NCI-H460 (cell line): ENCODE measurements at regions not wholly inside any gene's neighbourhood (a gene's known extent, or its start where the extent isn't known, plus 50 kb on each side); places are given as distances from the start of the nearest gene placed in this dataset.

Source experiments
- DNase-seq: peaks from one replicate; pipeline ENCODE4 v3.0.0-alpha.2; 2016; ENCODE audit warnings: low read depth; ENCODE audit errors: extremely low read depth

DNA sequence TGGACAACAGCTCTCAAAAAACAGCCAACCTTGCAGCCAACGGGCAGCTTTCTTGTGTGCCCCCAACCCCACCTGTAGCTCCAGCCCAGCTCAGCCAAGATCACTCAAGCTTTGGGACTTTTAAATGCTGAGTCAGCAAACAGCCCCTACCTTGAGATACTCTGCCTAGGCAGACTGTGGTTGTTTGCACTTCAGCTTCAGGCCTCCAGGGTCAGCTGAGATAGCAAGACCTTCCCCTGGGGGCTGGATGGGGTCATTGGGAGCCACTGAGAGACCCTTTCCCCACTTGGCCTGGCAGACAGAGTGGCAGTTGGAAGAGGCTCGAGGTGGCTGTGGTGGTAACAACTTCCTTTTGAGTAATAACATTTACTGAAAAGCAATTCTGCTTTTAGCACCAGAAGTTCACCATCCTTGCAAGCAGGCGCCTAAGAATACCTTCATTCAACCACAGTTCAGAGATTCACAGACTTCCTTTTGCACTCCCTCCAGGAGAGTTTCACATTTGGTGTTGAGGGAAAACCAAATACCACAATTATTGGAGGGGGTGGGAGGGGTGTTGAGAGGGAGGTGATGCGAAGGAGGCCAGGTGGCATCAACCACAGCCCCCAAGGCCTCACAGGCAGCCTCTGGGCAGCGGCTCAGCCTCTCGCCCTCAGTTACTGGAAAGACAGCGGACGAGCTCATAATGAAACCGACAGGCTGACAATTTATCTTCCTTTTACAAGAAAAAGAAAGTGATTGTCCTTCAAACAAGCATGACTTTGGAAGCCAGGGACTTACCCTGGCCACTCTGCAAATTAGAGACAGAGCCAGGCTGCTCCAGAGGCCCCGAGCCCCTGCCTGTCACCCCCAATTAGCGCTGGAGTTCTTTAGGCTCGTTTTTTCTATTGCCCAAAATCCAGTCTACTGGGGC, 148.1 kb downstream of the CEBPB start:
- no peak for DNase-seq

DNA sequence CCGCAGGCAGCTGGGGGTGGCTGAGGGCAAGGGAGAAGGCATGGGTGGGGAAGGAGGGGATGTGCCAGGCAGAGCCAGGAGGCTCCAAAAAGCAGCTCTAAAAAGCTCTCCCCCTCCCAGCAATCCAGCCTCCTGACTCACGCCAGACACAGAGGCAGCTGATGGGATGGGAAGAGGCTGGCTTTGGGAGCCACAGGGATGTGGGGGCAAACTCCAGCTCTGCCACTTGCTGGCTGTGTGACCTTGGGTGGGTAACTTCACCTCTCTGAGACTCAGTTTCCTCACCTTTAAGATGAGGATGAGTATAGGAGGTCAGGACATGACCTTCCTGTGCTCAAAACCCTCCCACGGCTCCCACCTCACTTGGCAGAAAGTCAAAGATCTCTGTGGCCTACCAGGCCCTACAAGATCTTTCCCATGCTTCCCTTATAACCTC, 148.9 kb downstream of the CEBPB start:
- no peak for DNase-seq

DNA sequence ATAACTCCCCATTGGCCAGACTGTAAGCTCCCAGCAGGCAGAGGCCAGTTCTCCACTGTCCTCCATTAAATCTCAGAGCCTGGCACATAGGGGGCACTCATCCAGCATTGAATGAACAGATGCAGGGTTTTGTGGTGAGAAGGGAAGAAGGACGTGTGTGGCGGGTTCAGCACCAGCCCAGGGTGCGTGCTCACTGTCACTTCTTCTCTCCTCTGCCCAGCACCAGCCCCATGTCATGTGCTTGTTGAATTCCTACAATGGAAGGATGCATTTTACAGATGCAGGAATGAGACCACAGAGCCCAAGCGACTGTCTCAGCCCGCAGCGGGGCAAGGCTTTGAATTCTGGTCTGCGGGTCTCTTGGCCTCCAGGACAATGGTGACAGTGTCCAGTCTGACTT, 149.9 kb downstream of the CEBPB start:
- no peak for DNase-seq

DNA sequence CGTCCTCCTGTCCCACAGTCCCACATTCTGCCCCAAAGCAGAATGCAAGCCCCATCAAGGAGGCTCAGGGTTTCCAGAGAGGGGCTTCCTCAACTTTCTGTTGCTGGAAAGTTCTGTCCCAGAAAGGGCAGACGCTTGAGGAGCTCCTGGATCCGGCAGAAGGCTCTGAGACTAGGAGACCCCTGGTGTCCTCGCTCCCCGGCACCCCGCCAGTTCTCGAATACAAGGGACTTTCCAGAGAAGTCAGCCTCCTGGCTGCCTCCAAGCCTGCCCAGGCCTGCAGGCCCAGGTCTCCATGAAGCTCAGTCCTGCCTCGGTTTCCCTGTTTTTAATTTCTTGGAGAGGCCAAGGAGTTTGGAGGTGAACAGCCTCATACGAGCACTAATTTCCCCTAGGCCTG, 150.4 kb downstream of the CEBPB start:
- no peak for DNase-seq

DNA sequence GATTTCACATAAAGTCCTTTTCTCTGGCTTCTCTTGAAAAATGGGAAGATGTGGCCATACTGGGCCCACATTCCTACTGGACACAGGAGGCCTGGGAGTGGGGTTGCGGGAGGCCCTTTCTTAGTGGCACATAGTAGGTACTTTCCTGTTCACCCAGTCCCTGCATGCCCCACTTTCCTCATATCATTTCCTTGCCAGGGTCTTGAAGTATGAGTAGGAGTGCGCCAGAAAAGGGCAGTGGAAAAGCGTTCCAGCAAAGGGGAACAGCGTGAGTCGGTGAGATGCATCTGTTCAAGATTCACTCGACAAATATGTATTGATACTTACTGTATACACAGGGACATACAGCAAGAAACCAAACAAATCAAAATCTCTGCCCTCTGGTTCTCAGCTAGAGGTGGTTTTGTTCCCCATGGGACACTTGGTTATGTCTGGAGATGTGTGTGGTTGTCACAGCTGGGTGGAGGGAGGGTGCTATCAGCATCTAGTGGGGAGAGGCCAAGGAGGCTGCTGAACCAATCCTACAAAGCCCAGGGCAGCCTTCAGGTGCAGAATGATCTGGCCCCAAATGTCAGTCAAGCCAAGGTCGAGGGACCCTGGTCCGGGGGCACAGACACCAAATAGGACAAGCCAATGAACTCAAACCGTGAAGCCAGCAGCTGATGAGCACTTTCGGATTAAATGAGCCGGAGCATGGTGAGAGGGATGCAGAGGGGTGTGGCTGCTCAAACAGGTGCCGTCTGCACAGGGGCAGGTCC, 151.4 kb downstream of the CEBPB start:
- DNase-seq, result no peak

DNA sequence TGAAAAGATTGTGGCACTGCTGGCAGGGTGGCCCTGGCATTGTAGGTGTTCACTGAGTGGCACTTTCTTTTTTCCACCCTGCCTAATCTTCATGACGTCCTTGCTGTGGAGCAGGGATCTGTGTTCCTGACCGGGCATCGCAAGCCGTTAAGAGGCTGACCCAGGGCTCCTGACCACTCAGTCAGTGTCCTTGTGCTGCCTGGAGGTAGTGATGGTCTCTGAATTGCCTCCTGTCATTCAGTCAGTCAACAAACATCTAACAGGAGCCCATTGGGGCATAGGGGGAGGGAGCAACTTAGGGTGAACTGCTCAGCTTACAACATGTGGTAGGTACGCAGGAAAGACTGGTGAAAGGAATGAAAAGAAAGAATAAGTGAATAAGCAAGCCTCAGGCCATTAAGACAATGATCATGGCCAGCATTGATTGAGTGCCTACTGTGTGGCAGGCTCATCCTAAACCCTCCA, 152.0 kb downstream of the CEBPB start:
- DNase-seq, result no peak

DNA sequence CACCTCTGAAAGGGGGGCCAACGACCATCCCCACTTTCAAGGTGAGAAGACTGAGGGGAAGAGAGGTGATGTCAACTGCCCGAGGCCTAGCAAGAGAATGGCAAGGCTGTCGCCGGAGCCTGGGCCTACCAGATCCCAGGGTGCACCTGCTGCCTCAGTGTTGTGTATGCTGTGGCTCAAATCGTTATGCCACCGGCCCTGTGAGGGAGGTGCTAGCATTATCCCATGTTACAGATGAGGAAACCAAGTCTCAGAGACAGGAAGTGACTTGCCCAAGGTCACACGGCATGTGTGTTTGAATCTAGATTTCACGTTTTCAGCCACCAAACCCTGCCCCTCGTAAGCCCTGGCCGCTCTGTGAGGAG, 152.5 kb downstream of the CEBPB start:
- DNase-seq, result no peak

DNA sequence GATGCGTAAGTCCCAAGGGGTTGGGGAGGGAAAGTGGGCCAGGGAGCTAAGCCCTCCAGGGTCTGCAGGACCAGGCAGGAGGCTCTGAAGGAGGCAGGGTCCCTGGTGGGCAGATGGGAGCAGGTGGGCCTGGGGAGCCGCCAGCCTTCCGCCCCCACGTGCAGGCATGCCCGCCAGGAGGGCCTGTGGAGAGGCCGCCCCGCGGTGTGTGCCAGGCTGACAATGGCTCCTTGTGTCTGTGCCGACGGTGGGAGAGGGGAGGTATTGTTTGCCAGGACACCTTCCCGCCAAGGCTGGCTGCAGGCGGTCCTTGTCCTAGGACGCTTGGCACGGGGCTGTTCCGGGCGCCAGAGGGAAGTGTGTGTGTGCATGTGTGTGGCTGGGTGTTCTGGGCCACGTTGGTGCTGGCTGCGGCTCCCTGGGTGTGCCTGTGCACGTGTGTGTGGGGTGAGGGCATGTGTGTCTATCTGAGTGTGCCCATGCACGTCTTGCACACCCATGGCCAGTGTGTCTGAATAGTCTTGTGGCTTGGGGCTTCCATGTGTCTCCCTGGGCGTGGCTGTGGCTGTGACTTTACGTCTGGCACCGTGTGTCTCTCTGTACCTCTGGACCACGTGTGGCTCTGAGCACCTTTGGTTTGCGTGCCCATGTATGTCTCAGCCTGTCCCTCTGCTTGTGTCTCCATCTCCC, 153.0 kb downstream of the CEBPB start:
- no peak for DNase-seq

DNA sequence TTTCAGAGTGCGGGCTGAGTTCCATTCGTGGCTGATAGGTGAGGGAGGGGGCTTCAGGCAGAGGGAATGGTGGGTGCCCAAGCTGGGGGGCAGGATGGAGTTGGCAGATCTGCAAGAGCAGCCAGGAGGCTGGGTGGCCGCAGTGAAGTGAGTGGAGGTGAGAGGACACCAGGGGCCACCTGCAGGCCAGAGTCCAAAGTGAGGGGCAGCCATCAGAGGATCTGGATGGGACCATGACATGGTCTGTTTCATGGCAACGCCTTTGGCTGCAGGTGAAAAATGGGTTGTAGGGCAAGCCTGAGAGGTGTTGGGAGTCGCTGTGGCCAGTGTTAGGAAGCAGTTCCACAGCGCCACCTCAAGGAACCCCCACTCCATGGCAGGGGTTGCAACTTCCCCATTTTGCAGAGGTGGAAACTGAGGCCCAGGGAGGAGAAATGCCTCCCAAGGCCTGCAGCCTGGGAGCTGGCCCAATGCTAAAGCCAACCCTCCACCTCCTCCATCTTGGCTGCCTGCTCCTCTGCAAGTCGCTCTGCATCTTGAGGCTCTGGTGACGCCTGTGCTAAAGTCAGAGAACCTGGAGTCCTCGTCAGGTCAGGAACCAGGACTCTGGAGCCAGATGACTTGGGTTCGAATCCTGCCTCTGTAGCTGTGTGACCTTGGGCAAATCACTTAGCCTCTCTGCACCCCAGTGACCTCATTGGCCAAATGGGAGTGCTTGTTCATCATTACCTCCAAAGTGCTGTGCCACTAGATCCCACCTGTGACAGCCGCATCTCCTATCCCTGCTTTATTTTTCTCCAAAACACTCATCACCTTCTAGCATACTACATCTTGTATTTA, 153.8 kb downstream of the CEBPB start:
- DNase-seq, result no peak

DNA sequence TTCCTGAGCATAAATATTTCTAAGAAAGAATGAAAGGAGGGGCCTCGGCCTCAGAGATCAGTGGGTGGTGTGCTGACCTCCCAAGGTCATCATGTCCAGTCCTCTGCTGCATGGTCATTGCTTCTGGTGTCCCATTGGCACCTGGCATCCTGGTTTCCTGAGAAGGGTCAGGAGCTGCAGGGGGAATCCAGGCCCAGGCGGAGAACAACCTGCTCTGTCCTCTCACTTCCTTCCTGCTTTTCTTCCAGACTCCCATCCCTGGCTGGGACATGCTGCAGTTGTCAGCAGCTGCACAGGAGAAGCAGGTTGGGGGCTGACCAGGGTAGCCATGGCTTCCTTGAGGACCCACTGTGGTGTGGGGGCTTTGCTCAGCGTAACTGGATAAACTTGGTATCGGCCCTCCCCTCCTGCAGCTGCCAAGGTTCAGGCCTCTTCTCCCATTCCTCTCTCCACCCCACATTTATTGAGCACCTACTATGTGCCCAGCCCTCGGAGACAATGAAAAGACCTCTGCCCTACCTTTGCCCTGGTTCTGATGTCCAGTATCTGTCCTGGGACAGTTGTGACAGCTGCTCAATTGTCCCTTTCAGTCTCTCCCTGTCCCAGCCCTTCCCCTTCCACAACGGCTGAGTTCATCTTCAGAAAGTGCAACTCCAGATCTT, 155.2 kb downstream of the CEBPB start:
- no peak for DNase-seq

DNA sequence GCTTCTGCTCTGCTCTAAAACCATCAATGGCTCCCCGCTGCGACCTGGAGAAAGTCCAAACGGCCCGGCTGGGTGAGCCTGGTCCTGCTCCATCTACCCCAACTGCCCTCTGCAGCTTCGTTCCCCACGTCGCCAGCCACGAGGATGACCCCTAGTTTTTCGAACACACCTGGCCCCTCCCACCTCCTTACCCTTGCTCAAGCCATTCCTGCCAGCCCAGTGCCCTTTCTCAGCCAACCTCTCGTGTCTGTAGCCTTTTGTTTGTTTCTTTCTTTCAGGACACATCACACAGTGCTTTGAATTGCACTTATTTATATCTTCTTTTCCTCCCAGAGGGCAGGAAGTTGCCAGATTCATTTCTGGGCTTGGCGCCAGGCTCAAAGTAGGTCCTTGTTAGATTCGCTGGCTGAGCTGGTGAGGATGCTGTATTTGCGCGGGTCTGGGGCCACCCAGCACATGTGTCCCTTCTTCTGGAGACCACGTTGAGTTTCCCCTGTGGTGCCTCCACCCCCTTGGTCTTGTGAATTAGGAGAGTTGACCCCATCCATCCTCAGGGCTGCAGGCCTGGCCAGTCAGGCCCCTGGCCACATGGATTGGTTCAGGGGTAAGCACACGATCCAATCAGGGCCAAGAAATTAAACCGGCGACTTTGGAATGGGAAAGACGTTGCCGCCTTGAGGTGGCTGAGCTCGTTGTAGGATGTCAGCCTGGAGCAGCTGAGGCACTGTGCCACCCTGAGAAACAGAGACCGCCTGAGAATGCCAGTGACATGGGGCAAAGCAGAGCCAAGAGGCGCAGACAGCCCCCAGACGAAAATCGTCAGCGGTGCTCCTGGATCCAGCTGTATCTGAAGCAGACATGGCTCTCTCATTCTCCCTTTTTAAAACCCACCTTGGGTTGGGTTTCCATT, 156.0 kb downstream of the CEBPB start:
- DNase-seq, result no peak

DNA sequence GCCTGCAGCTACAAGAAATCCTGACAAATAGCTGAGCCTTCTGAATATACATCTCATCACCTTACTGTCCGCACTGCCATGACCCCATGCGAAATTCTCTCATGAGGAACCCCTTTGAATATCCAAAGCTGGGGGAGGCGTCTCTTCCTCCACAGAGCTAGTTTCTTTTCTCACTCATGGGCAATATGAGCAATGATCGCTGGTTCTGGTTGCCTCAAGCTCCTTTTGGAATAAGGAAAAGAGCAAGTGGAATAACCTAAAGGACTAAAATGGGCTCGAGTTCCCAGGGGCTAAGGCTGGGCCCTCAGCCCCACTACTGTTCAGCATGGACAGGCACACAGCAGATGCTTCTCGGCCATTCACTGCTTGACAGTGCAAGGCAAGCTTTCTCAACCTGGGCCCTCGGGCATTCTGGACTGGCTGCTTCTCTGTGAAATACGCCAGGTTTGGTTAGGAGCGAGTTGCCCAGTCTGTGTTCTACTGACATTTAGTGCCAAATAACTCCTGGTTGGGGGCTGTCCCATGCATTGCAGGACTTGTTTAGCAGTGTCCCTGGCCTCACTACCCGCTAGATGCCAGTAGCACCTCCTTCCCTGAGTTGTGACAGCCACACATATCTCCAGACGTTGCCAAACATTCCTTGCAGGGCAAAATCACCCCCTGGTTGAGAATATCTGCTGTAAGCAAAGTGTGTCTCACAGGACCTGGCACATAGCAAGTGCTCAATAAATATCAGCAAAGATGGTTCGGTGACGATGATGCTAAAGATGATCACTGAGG, 156.8 kb downstream of the CEBPB start:
- no peak for DNase-seq

DNA sequence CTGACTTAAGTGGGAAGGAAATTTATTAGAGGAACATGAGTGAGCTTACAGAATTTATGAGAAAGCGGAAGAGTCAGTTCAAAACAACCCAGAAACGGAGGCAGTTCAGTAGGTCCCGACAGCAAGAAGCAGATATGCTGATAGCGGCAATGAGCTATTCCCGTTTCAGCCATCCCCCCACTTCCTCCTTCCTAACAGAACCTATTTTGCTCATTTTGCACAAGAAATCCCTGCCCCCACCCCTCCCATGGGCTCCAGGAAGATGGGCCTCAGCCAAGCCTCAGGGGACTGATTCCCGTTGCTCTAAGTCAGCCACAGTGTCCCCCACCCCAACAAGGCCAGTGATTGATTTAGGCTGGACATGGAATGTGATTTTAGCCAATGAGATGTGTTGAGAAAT, 157.5 kb downstream of the CEBPB start:
- no peak for DNase-seq

DNA sequence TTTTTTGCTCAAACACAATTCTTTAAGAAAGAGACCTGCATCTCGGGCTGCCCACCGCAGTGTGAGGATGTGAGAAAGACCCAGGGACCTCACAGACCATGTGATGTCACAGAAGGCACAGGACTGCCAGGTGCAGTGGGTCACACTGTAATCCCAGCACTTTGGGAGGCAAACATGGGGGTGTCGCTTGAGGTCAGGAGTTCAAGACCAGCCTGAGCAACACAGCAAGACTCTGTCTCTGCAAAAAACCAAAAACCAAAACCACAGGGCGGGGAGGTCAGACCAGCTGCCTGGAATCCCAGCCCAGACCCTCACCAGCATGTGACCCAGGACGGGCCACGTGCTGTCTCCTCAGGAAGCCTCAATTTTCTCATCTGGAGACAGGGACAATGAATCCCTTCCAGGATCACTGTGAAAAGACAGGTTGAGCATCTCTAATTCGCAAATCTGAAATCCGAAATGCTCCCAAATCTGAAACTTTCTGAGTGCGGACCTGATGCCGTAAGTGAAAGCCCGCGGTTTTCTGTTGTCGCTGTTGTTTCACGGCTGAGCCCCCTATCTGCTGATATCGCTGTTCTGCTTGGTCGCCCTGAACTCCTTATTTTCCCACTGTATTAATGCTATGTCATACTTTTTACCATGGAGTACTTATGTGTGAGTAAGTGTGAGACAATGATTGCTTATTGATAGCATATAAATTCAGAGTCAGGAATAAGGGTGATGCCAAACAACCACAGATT, 159.5 kb upstream of the PTPN1 start:
- no peak for DNase-seq

DNA sequence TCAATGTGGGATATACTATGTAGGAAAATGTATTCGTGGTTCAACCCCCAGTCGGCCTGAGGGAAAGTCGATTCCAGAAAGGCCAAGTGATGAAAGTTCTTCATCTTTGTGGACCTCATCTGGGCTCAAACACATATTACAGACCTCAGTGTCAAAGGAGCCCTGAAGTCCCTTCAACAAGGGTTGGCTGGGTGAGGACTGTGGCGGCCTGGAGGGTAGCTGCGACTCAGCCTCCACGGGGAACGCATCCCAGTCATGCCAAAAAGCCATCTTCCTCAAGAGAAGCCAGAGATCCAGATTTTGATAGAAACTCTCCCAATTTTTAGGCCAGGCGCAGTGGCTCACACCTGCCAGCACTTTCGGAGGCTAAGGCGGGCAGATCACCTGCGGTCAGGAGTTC, 158.6 kb upstream of the PTPN1 start:
- DNase-seq, result no peak

DNA sequence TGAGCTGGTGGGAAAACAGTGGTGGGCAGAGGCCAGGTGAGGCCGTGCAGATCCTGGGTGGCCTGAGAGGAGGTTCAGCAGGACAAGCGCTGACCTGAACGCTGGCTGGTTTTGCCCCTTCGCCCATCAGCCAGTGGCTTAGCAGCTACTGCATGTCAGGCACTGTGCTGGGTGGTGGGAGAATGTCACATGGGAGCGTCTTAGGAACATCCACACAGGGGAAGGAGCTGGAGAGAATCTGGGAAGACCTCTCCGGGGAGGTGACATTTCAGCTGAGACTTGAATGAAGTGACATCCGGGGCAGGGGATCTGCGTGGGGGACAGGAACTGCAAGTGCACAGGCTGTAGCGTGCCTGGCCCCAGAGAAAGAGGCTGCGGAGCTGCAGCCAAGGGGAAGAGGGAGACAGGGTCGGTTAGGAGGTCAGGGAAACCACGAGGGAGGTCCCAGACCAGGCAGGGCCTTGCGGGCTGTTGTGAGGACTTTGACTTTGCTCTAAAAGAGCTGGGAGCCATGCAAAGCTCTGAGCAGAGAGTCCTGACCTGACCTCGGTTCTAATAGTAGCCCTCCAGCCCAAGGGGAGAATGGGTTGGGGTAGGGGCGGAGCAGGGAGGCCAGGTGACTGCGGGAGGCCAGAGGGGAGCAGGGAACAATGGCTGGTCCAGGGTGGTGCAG, 156.8 kb upstream of the PTPN1 start:
- DNase-seq, result no peak
